ENCODE measurements at regions not wholly inside any gene's neighbourhood (a gene's known extent, or its start where the extent isn't known, plus 50 kb on each side); places are given as distances from the start of the nearest gene placed in this dataset.

- DNase-seq = no peak
These were observed 2313.1 kb upstream of the AGA start for GRCh38 chr4:179755322-179755721.

- no peak for DNase-seq
These were observed 2315.4 kb upstream of the AGA start for GRCh38 chr4:179757641-179758040.

GRCh38 chr4:179762840-179763239 is 2320.6 kb upstream of the AGA start:
- DNase-seq = no peak

GRCh38 chr4:179766938-179767337 is 2324.7 kb upstream of the AGA start:
- DNase-seq = no peak

GRCh38 chr4:179768996-179769395 is 2326.8 kb upstream of the AGA start:
- DNase-seq = no peak

- no peak for DNase-seq
These were observed 2355.5 kb upstream of the AGA start for GRCh38 chr4:179797738-179798137.

- no peak for DNase-seq
These were observed 2361.6 kb upstream of the AGA start for GRCh38 chr4:179803857-179804256.

GRCh38 chr4:179804440-179804839 is 2362.2 kb upstream of the AGA start:
- no peak for DNase-seq

- DNase-seq = no peak
These were observed 2375.1 kb upstream of the AGA start for GRCh38 chr4:179817317-179817716.

GRCh38 chr4:179823342-179823741 is 2381.1 kb upstream of the AGA start:
- no peak for DNase-seq

GRCh38 chr4:179831274-179831673 is 2389.0 kb upstream of the AGA start:
- no peak for DNase-seq

GRCh38 chr4:179836179-179837075 is 2394.2 kb upstream of the AGA start:
- no peak for DNase-seq

- no peak for DNase-seq
These were observed 2399.8 kb upstream of the TENM3 start for GRCh38 chr4:179843370-179843769.

- no peak for DNase-seq
These were observed 2387.7 kb upstream of the TENM3 start for GRCh38 chr4:179855469-179855868.

- no peak for DNase-seq
These were observed 2385.0 kb upstream of the TENM3 start for GRCh38 chr4:179858221-179858620.

- DNase-seq = no peak
These were observed 2375.8 kb upstream of the TENM3 start for GRCh38 chr4:179867300-179867878.

- no peak for DNase-seq
These were observed 2371.5 kb upstream of the TENM3 start for GRCh38 chr4:179871726-179872125.

- DNase-seq = no peak
These were observed 2370.4 kb upstream of the TENM3 start for GRCh38 chr4:179872755-179873154.

GRCh38 chr4:179880756-179881155 is 2362.4 kb upstream of the TENM3 start:
- DNase-seq = no peak

- no peak for DNase-seq
These were observed 2349.0 kb upstream of the TENM3 start for GRCh38 chr4:179894066-179894778.

- no peak for DNase-seq
These were observed 2323.6 kb upstream of the TENM3 start for GRCh38 chr4:179919587-179919986.

- DNase-seq = no peak
These were observed 2315.7 kb upstream of the TENM3 start for GRCh38 chr4:179927473-179927872.

- DNase-seq = no peak
These were observed 2301.3 kb upstream of the TENM3 start for GRCh38 chr4:179941911-179942310.

- no peak for DNase-seq
These were observed 2266.4 kb upstream of the TENM3 start for GRCh38 chr4:179976777-179977176.

All from activated effector memory CD4-positive, alpha-beta T cell treated with Interleukin-2 at 50 U/mL for 16 hours (primary cell).